Amygdala (tissue), 56 donors: ENCODE measurements at regions not wholly inside any gene's neighbourhood (a gene's known extent, or its start where the extent isn't known, plus 50 kb on each side); places are given as distances from the start of the nearest gene placed in this dataset.
A peak's percentile ranks its signal among the peaks of the same experiment; 100 is the strongest.
"Not testable (repeated sequence)": the region's sequence is repeated elsewhere in the genome, so short reads cannot be mapped to it uniquely, and the experiment has no call there.

Experiments used
- DNase-seq, 56 donors: peaks; one replicate each; lab custom pipeline; 2025; lab: John Stamatoyannopoulos, UW

GRCh38 chr16:9141813-9142212 is 50.4 kb downstream of the HAPSTR1 start:
- DNase-seq, result no peak

- DNase-seq, result no peak
These were observed 52.7 kb downstream of the HAPSTR1 start for GRCh38 chr16:9144106-9144505.

- no peak for DNase-seq
These were observed 57.1 kb downstream of the HAPSTR1 start for GRCh38 chr16:9148374-9149015.

- DNase-seq, result no peak
These were observed 59.6 kb downstream of the HAPSTR1 start for GRCh38 chr16:9151074-9151473.

- no peak for DNase-seq
These were observed 60.2 kb downstream of the HAPSTR1 start for GRCh38 chr16:9151597-9151996.

GRCh38 chr16:9152649-9153501 is 61.4 kb downstream of the HAPSTR1 start:
- DNase-seq, result no peak

- no peak for DNase-seq
These were observed 62.0 kb downstream of the HAPSTR1 start for GRCh38 chr16:9153502-9153864.

- DNase-seq, result peak in 29 of 56 donors; percentile 3 to 57 (median 25)
These were observed 63.3 kb downstream of the HAPSTR1 start for GRCh38 chr16:9154567-9155410.

- DNase-seq, result no peak
These were observed 64.4 kb downstream of the HAPSTR1 start for GRCh38 chr16:9155871-9156270.

GRCh38 chr16:9159839-9160550 is 68.6 kb downstream of the HAPSTR1 start:
- peak in 54 of 56 donors; percentile 6 to 83 (median 61) for DNase-seq

GRCh38 chr16:9160551-9160911 is 69.1 kb downstream of the HAPSTR1 start:
- DNase-seq, result no peak

- no peak for DNase-seq
These were observed 74.2 kb downstream of the HAPSTR1 start for GRCh38 chr16:9165681-9166080.

GRCh38 chr16:9166326-9166993 is 75.0 kb downstream of the HAPSTR1 start:
- not testable (repeated sequence) for DNase-seq

- no peak for DNase-seq
These were observed 77.7 kb downstream of the HAPSTR1 start for GRCh38 chr16:9169094-9169493.

GRCh38 chr16:9170470-9170869 is 79.0 kb downstream of the HAPSTR1 start:
- no peak for DNase-seq

GRCh38 chr16:9176547-9177418 is 85.3 kb downstream of the HAPSTR1 start:
- peak in 53 of 56 donors; percentile 3 to 90 (median 68) for DNase-seq

- no peak for DNase-seq
These were observed 86.4 kb downstream of the HAPSTR1 start for GRCh38 chr16:9177861-9178260.

GRCh38 chr16:9183682-9184353 is 92.4 kb downstream of the HAPSTR1 start:
- no peak for DNase-seq

- no peak for DNase-seq
These were observed 92.9 kb downstream of the HAPSTR1 start for GRCh38 chr16:9184354-9184690.
